Right forelimb (tissue), 1 donor: ENCODE measurements at regions not wholly inside any gene's neighbourhood (a gene's known extent, or its start where the extent isn't known, plus 50 kb on each side); places are given as distances from the start of the nearest gene placed in this dataset.

Experiments
- DNase-seq: peaks from one replicate; pipeline ENCODE4 v3.0.0-alpha.2; 2018

DNA sequence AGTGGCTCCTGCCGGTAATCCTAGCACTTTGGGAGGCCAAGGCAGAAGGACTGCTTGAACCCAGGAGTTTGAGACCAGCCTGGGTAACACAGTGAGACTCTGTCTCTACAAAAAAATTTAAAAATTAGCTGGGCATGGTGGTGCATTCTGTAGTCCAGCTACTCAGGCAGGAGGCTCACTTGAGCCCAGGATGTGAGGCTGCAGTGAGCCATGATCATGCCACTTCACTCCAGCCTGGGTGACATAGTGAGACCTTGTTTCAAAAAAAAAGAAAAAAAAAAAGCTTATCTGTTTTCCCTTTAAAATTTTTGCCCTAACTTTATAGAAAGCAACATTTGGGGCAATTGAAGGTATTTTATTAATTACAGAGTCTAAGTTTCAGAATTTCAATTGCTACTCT, 486.0 kb downstream of the BCAT1 start:
- DNase-seq = no peak

DNA sequence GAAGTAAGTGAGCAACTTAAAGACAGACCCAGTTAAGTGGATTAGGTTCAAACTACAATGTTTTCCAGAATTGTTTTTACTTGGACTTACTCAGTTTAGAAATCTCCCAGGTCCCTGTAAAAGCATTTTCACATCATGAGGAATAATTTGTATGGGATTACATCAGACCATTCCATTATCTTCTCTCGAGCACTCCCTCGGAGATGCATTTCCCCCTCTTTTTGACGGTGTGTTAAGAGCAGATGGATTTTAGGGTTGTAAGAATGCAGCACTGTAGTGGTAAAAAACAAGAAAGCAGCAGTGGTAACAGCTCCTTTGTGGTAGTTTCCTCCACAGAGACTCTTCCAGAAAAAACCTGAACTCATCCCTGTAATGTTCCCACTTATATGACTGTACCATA, 488.4 kb downstream of the BCAT1 start:
- no peak for DNase-seq

DNA sequence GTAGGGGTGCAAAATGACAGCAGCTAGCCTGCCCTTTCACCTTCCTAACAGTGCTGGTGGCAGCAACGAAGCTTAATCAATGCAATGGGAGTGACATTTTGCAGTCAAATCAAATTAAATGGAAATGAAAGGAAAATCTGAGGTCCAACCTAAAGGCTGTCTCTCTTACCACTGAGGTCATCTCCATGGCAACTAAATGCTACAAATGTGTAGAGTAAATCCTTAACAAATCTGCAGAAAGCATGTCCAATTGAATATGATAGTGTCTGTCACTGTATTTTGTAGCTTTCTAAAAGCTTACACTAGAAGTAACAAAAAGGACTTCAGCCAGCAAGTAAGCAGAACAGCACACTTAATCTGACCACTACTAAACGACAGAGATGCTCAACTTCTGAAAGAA, 488.8 kb downstream of the BCAT1 start:
- no peak for DNase-seq

DNA sequence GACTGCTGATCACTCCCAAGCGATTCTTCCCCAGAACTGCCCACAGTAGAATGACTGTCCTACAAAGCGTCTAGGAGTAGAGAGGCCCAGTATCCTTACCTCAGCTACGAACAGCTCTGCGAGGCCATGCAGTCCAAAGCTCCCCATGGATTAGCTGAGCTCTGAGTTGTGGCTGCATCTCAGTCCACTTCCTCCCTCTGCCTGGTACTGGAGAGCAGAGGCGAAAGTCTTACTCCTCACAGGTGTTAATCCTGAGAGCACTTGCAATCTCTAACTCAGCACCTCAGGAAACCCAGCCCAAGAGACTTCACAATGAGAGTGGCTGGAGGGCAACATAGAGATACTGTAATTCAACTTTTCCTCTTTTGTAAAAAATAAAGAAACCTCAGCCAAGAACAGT, 493.1 kb downstream of the BCAT1 start:
- DNase-seq = no peak

DNA sequence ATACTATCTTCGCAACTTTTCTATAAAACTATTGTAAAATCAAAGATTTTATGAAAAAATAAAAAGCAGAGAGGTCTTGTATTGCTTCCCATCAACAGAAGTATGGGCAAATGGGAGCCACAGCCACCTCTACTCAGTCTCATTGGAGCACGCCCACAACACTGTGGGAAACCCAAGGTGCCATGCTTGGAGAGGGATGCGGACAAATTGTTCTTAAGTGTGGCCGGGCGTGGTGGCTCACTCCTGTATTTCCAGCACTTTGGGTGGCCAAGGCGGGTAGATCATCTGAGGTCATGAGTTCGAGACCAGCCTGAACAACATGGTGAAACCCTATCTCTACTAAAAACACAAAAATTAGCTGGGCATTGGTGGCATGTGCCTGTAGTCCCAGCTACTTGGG, 498.2 kb upstream of the SOX5 start:
- no peak for DNase-seq

DNA sequence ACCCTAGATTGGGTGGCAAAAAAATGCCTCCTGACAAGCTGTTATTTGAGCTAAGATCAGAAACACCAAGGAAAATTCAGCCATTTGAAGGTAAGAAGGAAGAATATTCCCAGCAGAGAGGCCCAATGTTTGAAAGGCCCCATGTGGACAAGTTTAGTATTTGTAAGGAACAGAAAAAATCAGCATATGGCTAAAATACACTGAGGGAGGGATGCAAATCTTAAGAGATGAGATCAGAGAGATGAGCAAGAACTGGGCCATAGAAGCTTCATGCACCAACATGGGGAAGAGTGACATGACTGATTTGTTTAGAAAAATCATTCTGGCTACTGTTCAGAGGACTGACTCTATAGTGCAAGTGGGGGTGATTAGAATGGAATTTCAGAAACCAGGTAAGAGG, 496.8 kb upstream of the SOX5 start:
- DNase-seq = no peak

DNA sequence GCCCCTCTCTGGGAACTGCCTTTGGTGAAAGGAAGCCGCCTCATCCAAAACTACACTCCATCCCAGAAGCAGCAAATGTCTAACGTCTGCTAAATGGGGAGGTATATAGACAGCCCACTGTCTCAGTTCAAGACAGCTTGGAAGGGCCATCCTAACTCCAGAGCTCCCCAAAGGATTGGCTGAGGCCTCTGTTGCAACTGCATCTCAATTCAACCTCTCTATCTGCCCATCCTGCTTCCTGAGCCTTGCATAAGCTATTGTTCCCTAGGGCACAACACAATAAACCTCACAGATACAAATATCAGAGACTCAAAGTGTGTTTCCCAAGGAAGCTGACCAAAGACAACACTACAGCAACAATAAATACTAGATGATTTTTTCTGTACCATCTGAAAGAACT, 495.2 kb upstream of the SOX5 start:
- DNase-seq = no peak

DNA sequence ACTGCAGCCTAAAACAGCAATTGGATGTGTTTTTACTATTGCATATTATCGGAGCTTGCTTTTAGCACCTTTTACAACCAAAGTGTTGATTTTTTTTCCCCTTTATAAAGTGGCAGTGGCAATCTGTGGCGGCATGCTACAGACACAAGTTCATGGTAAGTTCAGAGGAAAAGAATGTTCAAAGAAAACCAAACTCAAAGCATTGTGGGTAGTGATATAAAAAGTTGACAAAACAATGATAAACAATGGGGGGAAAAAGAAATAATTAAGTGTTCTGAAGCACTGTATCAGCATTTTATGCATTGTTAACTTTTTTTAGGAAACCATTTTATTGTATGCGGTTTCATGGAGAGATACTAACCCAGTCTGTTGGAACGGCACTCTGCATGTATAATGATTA, 492.0 kb upstream of the SOX5 start:
- DNase-seq = no peak

DNA sequence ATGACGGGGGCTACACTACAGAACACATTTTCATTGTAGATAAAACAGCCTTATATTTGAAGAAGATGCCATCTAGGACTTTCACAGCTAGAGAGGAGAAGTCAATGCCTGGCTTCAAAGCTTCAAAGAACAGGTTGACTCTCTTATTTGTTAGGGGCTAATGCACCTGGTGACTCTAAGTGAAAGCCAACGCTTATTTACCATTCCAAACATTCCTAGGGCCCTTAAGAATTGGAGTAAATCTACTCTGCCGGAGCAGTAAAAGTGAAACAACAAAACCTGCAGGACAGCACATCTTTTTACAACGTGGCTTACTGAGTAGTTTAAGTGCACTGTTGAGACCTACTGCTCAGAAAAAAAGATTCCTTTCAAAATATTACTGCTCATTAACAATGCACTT, 487.2 kb upstream of the SOX5 start:
- DNase-seq = no peak

DNA sequence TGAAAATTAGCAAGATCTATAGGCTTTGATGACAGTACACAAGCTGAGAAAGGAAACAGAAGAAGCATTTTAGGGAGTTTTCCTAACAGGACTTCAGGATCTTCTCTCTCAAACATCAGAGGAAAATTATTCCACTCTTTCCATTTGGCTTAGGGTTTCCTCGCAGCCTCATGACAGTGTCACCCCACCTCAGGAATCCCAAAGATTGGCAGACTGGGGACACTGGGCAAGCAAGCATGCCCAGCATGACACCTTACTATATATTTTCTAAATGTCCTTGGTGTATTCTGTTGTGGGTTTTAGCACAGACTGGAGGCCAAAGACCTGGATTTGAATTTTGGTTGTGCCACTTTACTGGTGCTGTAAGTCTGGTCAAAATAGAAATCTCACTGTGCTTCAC, 482.4 kb upstream of the SOX5 start:
- no peak for DNase-seq

DNA sequence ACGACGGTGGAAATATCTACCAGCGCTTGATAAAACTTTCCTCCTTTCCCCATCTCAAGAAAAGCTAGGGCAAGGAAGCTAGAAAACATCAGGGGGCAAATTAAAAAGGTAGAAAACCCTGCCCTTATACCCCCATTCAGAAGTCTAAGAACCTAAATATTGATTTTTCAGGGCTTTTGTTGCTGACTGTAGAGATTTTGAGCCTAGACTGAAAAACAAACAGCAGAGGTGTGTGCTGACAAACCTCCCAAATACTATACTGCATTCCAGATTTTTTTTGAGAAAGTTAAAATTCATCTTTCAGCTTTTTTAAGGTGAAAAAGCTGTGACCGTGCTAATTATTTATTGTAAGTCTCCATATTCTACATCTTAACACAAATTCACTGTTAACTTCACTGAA, 478.3 kb upstream of the SOX5 start:
- DNase-seq = no peak

DNA sequence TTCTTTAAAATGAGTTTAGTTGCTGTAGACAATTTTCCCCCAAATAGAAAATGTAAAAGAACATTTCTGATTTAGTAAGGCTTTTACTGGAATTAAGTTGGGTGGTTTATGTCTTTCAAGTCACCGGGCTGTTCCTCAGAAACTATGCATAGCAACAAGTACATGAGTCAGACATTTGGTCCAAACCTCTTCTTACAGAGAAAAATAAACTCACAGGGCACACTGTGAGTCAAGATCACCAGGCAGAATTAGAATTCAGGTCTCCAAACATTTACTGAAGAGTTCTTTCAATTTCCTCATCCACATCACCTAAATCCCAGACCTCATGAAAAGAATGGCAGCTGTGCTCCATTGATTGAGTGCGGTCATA, 476.1 kb upstream of the SOX5 start:
- no peak for DNase-seq

DNA sequence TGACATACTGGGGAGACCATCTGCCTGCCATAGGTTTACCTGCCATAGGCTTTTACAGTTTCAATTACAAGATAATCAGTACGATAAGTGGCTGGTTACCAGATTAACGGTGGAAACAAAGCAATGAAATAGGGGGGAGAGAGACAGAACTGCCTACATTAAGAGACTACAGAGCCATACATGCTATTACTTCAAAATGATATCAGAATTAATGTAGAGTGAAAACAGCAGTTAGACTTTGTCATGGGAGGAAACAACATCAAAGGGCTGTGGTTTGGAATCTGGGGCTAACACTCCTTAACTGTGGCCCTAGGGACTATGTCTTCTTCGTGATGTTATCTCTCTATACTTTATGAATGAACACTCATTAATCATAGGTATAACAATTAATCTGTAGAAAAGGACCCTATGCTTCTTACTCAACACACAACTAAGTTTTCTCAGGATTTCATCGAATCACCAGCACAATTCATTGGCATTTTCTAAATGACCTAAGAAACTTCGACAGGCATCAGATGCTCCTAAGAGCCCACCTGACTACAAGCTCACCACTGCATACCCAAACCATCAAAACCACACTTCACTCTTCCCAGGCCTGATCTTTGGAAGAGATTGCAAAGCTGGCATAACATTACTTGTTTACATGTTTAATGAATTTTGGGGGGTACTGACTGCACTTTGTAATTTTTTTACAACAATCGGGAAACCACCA, 475.6 kb upstream of the SOX5 start:
- DNase-seq = no peak

DNA sequence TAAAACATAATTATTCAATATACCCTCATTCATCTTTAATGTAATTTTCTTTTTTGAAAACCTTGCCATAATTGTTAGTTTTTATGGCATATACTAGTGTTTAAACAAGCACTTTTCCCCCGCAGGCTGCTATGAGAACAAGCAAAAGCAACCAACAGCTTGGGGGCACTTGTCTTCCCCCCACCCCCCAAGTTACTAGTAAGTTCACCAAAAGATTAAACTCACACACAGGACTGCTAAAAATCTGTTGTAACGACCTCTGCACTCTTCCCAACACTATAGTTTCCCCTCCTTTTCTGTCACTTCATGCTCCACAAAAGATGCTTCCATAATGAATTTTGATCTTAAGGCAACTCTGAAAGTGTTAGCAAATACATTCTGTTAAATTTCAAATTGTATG, 474.9 kb upstream of the SOX5 start:
- DNase-seq = no peak

DNA sequence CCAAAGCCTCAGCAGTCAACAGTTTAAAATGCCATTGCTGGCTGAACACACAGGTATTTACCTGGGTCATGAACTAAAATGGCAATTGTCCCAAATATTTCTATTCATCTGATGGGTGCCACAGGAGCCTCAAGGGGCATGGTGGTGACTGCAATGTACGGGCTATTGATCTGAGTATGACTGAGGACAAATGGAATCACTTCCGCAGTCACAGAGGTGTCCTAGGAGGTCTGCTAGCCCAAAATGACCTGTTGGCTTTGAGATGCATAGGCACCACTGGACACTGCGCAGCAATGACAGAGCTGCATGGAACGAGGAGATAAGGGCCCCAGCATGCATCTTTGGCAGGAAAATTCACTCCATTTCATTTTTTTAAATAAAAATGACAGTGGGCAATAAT, 474.1 kb upstream of the SOX5 start:
- no peak for DNase-seq

DNA sequence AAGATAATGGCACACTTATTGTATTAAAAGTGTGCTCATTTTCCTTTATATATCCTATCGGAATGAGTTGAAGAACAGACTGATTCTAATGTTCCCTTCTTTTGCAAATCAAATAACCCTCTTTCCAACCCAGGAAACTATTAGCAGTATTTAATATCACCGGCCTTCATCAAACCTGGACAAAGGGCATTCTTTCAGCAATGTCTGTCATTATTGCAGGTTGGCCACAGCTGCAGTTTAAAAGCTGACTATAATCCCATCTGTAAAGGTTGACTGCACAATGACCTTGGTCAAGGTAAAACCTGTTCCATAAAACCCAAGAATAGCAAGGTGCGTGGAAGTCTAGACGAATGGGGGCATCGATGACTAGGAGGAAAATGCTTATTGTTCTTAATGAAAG, 472.3 kb upstream of the SOX5 start:
- DNase-seq = no peak

DNA sequence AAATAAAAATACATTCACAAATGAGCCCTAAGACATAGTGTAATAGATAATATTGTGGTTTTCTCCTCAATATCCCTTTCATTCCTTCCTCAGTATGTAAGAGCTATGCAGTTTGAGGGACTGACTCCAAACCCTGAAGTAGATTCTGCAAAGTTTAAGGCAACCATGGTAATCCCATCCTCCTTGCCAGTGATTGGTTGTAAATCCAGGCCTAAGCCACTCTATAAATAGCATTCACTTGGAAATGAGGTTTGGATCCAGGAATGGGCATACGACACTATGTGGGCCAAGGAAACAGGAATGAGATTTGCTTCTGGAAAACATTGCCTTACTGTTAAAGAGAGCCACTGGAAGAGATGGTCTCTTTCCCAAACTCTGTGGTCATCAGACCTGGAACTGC, 468.7 kb upstream of the SOX5 start:
- DNase-seq = no peak

DNA sequence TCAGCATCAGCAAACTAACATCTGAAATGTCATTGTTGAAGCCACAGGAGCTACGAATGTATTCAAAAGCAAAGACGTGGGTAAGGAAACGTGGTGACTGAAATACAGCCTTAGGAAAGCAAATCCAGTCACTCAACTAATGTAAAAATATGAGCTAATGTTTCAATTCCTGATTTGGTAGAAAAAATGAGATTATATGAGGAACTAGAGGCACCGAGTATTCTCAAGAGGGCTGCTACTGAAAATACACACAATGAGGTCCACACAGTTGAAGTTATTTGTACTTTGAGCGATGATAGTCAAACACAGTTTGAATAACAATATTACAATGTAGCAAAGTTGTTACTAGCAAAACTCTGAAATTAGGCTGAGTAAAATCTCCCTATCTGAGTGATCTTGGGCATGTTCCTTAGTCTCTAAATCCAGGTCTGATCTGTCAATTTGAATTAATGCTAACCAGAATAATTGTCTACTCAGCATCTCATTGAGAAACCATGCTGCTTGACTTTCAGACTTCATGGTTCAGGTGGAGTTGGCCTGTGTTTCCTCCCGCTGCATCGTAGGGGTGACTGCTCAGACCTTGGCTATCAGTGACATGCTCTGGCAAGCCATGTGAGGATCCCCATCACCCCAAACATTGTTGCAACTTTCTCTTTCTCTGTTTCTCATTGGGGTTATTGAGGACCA, 467.1 kb upstream of the SOX5 start:
- no peak for DNase-seq

DNA sequence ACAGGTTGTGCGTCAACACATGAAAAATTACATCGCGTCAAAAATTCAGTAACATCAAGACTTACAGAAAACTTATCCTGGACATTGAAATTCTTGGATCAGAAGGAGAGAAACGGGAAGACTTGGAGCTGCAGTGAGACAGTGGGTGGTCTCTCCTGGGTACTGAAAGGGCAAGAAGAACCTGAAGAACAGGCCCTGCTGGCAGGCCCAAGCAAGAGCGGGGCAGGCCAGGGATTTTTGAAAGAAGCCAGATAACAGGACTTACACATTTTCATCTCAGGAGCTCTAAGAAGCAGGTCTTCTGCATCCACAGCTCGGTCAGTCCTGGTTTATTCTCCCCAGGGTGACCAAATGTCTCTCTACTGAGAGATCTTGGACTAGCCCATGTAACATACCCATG, 466.5 kb upstream of the SOX5 start:
- DNase-seq = no peak

DNA sequence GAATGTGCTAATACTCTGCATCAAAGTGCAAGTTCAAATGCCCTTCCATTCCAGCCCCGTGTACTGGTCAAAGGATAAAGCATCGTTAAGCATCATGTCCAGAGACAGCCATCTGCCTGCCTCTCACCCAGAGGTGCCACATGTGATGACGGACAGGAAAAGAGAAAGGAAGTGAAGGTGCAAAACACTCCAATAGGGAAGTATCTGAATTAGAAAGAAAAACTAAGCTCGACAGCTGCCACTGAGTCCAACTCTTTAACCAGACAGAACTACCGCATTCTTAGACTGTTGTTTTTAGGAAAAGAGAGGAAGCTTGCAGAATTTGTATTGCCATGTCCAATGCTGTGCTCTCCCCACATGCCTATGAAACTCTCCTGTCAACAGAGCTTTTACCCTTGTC, 465.0 kb upstream of the SOX5 start:
- DNase-seq = no peak

DNA sequence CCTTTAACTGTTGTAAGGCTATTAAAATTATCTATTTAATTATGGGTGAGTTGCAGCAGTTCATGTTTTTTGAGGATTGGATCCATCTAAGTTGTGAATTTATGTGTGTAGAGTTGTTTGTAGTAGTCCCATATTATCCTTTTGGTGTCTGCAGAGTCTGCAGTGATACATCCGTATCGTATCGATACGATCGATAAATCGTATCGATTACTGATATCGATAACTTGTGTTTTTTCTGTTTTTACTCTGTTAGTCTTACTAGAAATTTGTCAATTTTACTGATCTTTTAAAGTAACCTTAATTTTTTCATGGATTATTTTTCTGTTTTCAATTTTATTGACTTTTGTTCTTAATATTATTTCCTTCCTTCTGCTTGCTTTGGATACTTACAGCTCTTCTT, 462.5 kb upstream of the SOX5 start:
- DNase-seq = no peak

DNA sequence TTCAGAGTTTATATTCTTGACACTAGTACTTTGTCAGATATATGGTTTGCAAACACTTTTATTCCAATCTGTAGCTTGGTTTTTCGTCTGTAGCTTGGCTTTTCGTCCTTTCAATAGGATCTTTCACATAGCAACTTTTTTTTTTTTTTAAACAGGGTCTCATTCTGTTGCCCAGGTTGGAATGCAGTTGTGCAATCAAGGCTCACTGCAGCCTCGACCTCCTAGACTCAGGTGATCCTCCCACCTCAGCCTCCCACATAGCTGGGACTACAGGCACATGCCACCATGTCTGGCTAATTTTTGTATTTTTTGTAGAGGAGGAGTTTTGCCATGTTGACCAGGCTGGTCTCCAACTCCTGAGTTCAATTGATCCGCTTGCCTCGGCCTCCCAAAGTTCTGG, 460.4 kb upstream of the SOX5 start:
- no peak for DNase-seq

DNA sequence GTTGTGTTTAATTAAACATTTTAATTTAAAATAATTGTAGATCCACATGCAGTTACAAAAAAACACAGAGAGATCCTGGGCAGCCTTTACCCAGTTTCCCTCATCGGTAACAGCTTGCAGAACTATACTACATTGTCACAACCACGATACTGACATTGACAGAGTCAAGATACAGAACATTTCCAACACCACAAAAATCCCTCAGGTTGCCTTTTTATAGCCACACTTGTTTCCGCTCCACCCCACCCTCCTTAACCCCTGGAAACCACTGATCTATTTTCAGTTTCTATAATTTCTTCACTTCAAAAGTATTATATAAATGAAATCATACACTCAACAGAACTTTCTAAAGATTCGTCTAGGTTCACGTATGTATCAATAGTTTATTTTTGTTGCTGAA, 458.8 kb upstream of the SOX5 start:
- DNase-seq = no peak

DNA sequence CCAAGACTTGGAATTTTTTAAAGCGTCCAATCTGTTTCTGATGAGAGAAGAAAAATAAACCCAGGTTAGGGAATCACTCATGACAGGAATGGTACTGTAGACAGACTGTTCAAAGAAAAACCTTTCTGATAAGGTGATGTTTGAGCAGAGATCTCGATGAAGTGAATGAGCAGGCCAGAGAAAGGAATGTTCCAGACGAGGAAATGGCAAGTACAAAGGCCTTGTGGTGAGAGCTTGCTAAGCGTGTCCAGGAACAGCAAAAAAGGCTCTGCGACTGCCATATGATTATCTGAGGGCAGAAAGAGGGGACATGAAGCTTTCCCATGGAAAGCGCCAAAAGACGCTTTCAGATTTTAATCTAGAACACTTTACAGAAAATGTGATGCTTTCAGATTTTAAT, 458.4 kb upstream of the SOX5 start:
- no peak for DNase-seq

DNA sequence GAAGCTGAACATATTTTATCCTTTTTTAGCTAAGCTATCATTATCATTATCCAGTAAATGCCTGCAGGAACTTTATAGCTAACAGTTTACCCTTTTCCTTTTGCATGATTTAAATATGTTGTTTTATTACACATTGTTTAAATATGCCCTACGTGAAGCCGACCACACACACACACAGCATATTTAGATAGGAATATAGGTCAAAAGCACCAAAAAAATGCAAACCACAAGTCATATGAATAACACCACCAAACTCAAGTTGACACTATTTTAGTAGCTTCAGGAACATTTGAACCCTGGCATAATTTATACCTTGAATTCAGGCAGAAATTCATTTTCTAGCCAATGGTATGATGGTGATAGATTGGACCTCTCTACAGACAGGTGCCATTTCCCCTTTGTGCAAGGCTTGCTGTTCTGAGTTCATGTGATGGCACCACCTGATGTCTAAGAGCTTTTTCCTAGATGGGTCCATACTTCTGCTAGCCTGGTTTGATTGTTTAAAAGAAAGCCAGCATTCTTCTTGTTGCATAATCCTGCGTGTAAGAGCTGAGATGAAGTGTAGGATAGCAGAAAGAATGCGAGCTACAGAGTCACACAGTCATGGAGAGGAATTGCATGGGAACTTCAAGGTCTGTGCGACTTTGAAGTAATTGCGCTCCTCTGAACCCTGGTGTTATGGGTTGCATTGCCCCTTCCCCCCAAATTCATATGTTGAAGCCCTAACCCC, 454.8 kb upstream of the SOX5 start:
- DNase-seq = no peak
